Activated CD4-positive, alpha-beta T cell treated with anti-CD3 and anti-CD28 coated beads, Interleukin-2, amount 50 U/mL, for 4 hours (primary cell): ENCODE measurements at regions not wholly inside any gene's neighbourhood (a gene's known extent, or its start where the extent isn't known, plus 50 kb on each side); places are given as distances from the start of the nearest gene placed in this dataset.
"Not testable (repeated sequence)": the region's sequence is repeated elsewhere in the genome, so short reads cannot be mapped to it uniquely, and the experiment has no call there.

ENCODE experiments used
- DNase-seq, 2 experiments: peaks; one replicate each; pipeline ENCODE4 v3.0.0-alpha.2; 2020

DNA sequence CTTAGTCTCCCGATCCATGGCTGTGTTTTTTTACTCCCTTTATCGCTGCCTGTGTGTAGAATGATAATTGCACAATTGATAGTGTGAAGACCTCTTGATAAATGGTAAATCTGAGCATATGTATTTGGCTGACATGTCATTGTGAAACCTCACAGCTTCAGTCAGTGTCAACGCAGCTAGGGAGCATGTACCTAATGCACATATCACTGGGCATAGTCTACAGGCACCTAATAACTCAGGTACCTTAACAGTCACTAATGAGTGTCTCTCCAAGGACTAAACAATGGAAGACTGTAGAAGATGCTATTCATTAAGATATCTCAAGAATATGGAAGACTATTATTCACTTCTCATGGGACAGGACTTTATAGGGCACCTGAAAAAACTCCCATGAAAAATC, 101.0 kb upstream of the PTPN20 start:
- not testable (repeated sequence) for DNase-seq

GRCh38 chr10:46816126-46816525, 95.1 kb upstream of the PTPN20 start:
- DNase-seq, result not testable (repeated sequence)

DNA sequence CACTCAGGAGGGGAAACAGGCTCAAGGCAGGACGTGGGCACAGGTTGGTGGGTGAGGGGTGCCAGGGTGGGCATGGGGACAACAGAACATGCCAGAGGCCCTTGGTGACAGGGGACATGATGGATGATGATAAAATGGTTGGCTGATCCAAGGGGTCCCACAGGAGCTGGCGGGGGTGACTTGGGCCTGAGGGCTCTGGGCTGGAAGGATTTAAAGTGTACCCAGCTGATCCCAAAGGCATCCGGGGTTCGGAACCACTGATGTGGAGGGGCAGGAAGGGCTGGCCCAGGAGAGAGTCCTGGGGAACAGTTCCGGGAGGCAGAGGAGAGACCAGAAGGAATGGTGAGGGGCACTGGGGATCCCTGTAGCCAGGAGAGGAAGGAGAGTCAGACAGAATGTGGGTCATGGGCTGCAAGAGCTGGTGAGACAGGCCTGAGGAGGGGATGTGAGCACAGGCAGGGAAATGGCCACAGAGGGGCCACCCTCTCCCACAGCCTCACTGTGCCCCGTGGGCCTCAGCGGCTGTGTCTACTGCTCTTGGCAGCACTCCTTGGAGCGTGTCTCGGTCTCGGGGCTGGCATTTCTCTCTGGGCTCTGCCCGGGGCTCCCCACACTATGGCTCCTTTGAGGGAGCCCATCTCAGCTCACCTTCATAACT, 70.7 kb upstream of the PTPN20 start:
- DNase-seq, result not testable (repeated sequence)

GRCh38 chr10:46841051-46841593, 70.1 kb upstream of the PTPN20 start:
- DNase-seq, result not testable (repeated sequence)

- DNase-seq, result not testable (repeated sequence)
Measured at GRCh38 chr10:46845194-46845593, 66.0 kb upstream of the PTPN20 start.

DNA sequence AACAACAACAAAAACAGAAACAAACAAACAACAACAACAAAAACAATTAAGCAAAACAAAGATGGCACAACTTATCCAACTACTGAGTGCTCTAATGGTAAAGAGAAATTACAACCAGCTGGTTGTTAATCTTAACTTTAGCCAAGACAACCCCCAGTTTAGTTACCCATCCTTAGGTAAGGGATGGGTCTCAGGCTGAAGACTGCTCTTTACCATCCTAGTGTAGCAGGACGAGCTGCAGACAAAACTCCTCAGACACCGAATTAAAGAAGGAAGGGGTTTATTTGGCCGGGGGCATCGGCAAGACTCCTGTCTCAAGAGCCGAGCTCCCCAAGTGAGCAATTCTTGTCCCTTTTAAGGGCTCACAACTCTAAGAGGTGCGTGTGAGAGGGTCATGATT, 65.6 kb upstream of the PTPN20 start:
- DNase-seq, result not testable (repeated sequence)

DNA sequence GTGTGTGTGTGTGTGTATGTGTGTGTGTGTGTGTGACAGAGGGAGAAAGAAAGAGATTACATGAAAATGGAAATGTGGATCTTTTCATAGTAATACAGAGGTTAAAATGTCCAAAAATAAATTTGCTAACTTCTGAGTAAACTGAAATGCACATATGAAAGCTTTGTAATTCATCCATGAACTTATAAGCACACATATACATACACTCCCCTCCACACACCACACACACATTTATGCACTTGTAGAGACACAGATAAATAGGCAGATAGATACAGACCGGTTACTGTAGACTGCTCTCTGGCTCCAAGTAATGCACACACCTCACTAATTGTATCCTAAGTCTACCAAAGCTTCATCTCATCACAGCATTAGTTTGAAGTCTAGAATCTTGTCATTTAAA, 50.5 kb upstream of the PTPN20 start:
- DNase-seq, result not testable (repeated sequence)
